ENCODE measurements at regions not wholly inside any gene's neighbourhood (a gene's known extent, or its start where the extent isn't known, plus 50 kb on each side); places are given as distances from the start of the nearest gene placed in this dataset.
"Not testable (repeated sequence)": the region's sequence is repeated elsewhere in the genome, so short reads cannot be mapped to it uniquely, and the experiment has no call there.

- Histone ChIP-seq H3K36me3 (ENCODE audit: control insufficient read depth, insufficient read depth, low read length) (no peaks in the 10 kb centered on the region), H3K4me3 (ENCODE audit: low read length) (no peak overlapping the region), H3K9me3 (ENCODE audit: control insufficient read depth, low read depth, low read length) (no peaks in the 10 kb centered on the region), H3K27ac (ENCODE audit: low read length) (no peak overlapping the region), H3K27me3 (ENCODE audit: control insufficient read depth, insufficient read depth, low read length) (no peaks in the 10 kb centered on the region), H3K4me1 (ENCODE audit: control insufficient read depth, insufficient read depth, low read length) (no peaks in the 10 kb centered on the region)
- no CpG with 5 or more reads among the region's 8 CpGs for WGBS (ENCODE audit: insufficient coverage, low lambda C conversion rate)
- DNase-seq = no peak
Observed at GRCh38 chr10:6694447-6695140, 114.5 kb upstream of the PRKCQ start.

GRCh38 chr10:6692856-6693255, 112.8 kb upstream of the PRKCQ start:
- no peak for DNase-seq
- H3K4me3 ChIP-seq (ENCODE audit: low read length) = no peak overlapping the region
- no peaks in the 10 kb centered on the region for H3K4me1 ChIP-seq (ENCODE audit: control insufficient read depth, insufficient read depth, low read length)
- WGBS (ENCODE audit: insufficient coverage, low lambda C conversion rate) = 80% methylated on average over 1 of the region's 7 CpGs
- H3K36me3 ChIP-seq (ENCODE audit: control insufficient read depth, insufficient read depth, low read length) = no peaks in the 10 kb centered on the region
- H3K27ac ChIP-seq (ENCODE audit: low read length) = no peak overlapping the region
- H3K9me3 ChIP-seq (ENCODE audit: control insufficient read depth, low read depth, low read length) = no peaks in the 10 kb centered on the region
- H3K27me3 ChIP-seq (ENCODE audit: control insufficient read depth, insufficient read depth, low read length) = no peaks in the 10 kb centered on the region

- Histone ChIP-seq H3K36me3 (ENCODE audit: control insufficient read depth, insufficient read depth, low read length) (no peaks in the 10 kb centered on the region), H3K27me3 (ENCODE audit: control insufficient read depth, insufficient read depth, low read length) (no peaks in the 10 kb centered on the region), H3K4me1 (ENCODE audit: control insufficient read depth, insufficient read depth, low read length) (no peaks in the 10 kb centered on the region), H3K9me3 (ENCODE audit: control insufficient read depth, low read depth, low read length) (no peaks in the 10 kb centered on the region), H3K4me3 (ENCODE audit: low read length) (no peak overlapping the region), H3K27ac (ENCODE audit: low read length) (no peak overlapping the region)
- DNase-seq = no peak
- WGBS (ENCODE audit: insufficient coverage, low lambda C conversion rate) = 75% methylated on average over 1 of the region's 2 CpGs
Observed at GRCh38 chr10:6692103-6692502, 112.0 kb upstream of the PRKCQ start.

GRCh38 chr10:6689036-6689435, 109.0 kb upstream of the PRKCQ start:
- no peak overlapping the region for H3K4me3 ChIP-seq (ENCODE audit: low read length)
- 100% methylated on average over 4 of the region's 5 CpGs for WGBS (ENCODE audit: insufficient coverage, low lambda C conversion rate)
- no peaks in the 10 kb centered on the region for H3K27me3 ChIP-seq (ENCODE audit: control insufficient read depth, insufficient read depth, low read length)
- H3K27ac ChIP-seq (ENCODE audit: low read length) = no peak overlapping the region
- no peaks in the 10 kb centered on the region for H3K9me3 ChIP-seq (ENCODE audit: control insufficient read depth, low read depth, low read length)
- no peaks in the 10 kb centered on the region for H3K36me3 ChIP-seq (ENCODE audit: control insufficient read depth, insufficient read depth, low read length)
- DNase-seq = no peak
- H3K4me1 ChIP-seq (ENCODE audit: control insufficient read depth, insufficient read depth, low read length) = no peaks in the 10 kb centered on the region

- no peaks in the 10 kb centered on the region for H3K4me1 ChIP-seq (ENCODE audit: control insufficient read depth, insufficient read depth, low read length)
- H3K4me3 ChIP-seq (ENCODE audit: low read length) = no peak overlapping the region
- no peak for DNase-seq
- H3K27ac ChIP-seq (ENCODE audit: low read length) = no peak overlapping the region
- peaks cover 2% of the 10 kb centered on the region for H3K27me3 ChIP-seq (ENCODE audit: control insufficient read depth, insufficient read depth, low read length)
- H3K36me3 ChIP-seq (ENCODE audit: control insufficient read depth, insufficient read depth, low read length) = no peaks in the 10 kb centered on the region
- 63% methylated on average over 2 of the region's 6 CpGs for WGBS (ENCODE audit: insufficient coverage, low lambda C conversion rate)
- H3K9me3 ChIP-seq (ENCODE audit: control insufficient read depth, low read depth, low read length) = no peaks in the 10 kb centered on the region
Observed at GRCh38 chr10:6680735-6681134, 100.7 kb upstream of the PRKCQ start.

- Histone ChIP-seq H3K4me1 (ENCODE audit: control insufficient read depth, insufficient read depth, low read length) (no peaks in the 10 kb centered on the region), H3K27me3 (ENCODE audit: control insufficient read depth, insufficient read depth, low read length) (peaks cover 2% of the 10 kb centered on the region), H3K9me3 (ENCODE audit: control insufficient read depth, low read depth, low read length) (no peaks in the 10 kb centered on the region), H3K36me3 (ENCODE audit: control insufficient read depth, insufficient read depth, low read length) (no peaks in the 10 kb centered on the region), H3K4me3 (ENCODE audit: low read length) (no peak overlapping the region), H3K27ac (ENCODE audit: low read length) (no peak overlapping the region)
- DNase-seq = no peak
Observed at GRCh38 chr10:6678956-6679355, 98.9 kb upstream of the PRKCQ start.

GRCh38 chr10:6678211-6678803, 98.2 kb upstream of the PRKCQ start:
- Histone ChIP-seq H3K27ac (ENCODE audit: low read length) (no peak overlapping the region), H3K36me3 (ENCODE audit: control insufficient read depth, insufficient read depth, low read length) (no peaks in the 10 kb centered on the region), H3K27me3 (ENCODE audit: control insufficient read depth, insufficient read depth, low read length) (peaks cover 2% of the 10 kb centered on the region), H3K9me3 (ENCODE audit: control insufficient read depth, low read depth, low read length) (no peaks in the 10 kb centered on the region), H3K4me3 (ENCODE audit: low read length) (no peak overlapping the region), H3K4me1 (ENCODE audit: control insufficient read depth, insufficient read depth, low read length) (no peaks in the 10 kb centered on the region)
- 100% methylated on average over 1 of the region's 9 CpGs for WGBS (ENCODE audit: insufficient coverage, low lambda C conversion rate)
- peak; percentile 9 to 36 for DNase-seq

GRCh38 chr10:6677129-6677528, 97.1 kb upstream of the PRKCQ start:
- no CpG with 5 or more reads among the region's 5 CpGs for WGBS (ENCODE audit: insufficient coverage, low lambda C conversion rate)
- not testable (repeated sequence) for H3K36me3 ChIP-seq (ENCODE audit: control insufficient read depth, insufficient read depth, low read length); H3K27ac ChIP-seq (ENCODE audit: low read length); H3K4me3 ChIP-seq (ENCODE audit: low read length); H3K4me1 ChIP-seq (ENCODE audit: control insufficient read depth, insufficient read depth, low read length); H3K27me3 ChIP-seq (ENCODE audit: control insufficient read depth, insufficient read depth, low read length); H3K9me3 ChIP-seq (ENCODE audit: control insufficient read depth, low read depth, low read length); DNase-seq

DNA sequence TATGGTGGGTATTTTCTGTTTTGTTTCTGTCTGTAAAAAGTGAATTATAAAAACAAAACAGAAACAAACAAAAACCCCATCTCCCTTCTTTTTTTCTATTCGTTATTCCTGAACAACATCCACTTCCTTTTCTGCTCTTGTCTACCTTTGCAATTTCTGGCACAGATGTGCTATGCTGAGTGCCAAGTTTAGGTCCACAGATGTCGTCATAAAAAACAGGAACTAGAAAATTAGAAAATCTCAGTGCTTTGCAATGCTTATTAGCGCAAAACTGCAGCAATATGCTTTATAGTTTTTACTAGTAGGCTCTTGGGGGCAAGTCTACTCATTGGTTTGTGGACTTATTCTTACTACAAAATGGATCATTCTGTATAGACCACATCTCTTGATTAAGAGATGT, 94.2 kb upstream of the PRKCQ start:
- no peak overlapping the region for H3K4me3 ChIP-seq (ENCODE audit: low read length)
- no peaks in the 10 kb centered on the region for H3K9me3 ChIP-seq (ENCODE audit: control insufficient read depth, low read depth, low read length)
- DNase-seq = no peak
- H3K27me3 ChIP-seq (ENCODE audit: control insufficient read depth, insufficient read depth, low read length) = no peaks in the 10 kb centered on the region
- WGBS (ENCODE audit: insufficient coverage, low lambda C conversion rate) = 67% methylated on average over 2 of the region's 3 CpGs
- no peaks in the 10 kb centered on the region for H3K36me3 ChIP-seq (ENCODE audit: control insufficient read depth, insufficient read depth, low read length)
- H3K4me1 ChIP-seq (ENCODE audit: control insufficient read depth, insufficient read depth, low read length) = no peaks in the 10 kb centered on the region
- no peak overlapping the region for H3K27ac ChIP-seq (ENCODE audit: low read length)

GRCh38 chr10:6671976-6672375, 91.9 kb upstream of the PRKCQ start:
- Histone ChIP-seq H3K4me3 (ENCODE audit: low read length) (no peak overlapping the region), H3K9me3 (ENCODE audit: control insufficient read depth, low read depth, low read length) (no peaks in the 10 kb centered on the region), H3K27ac (ENCODE audit: low read length) (no peak overlapping the region), H3K36me3 (ENCODE audit: control insufficient read depth, insufficient read depth, low read length) (no peaks in the 10 kb centered on the region), H3K27me3 (ENCODE audit: control insufficient read depth, insufficient read depth, low read length) (no peaks in the 10 kb centered on the region), H3K4me1 (ENCODE audit: control insufficient read depth, insufficient read depth, low read length) (no peaks in the 10 kb centered on the region)
- no peak for DNase-seq
- 90% methylated on average over 2 of the region's 6 CpGs for WGBS (ENCODE audit: insufficient coverage, low lambda C conversion rate)

GRCh38 chr10:6669269-6669859, 89.3 kb upstream of the PRKCQ start:
- Histone ChIP-seq H3K4me3 (ENCODE audit: low read length) (no peak overlapping the region), H3K36me3 (ENCODE audit: control insufficient read depth, insufficient read depth, low read length) (no peaks in the 10 kb centered on the region), H3K9me3 (ENCODE audit: control insufficient read depth, low read depth, low read length) (no peaks in the 10 kb centered on the region), H3K4me1 (ENCODE audit: control insufficient read depth, insufficient read depth, low read length) (no peaks in the 10 kb centered on the region), H3K27me3 (ENCODE audit: control insufficient read depth, insufficient read depth, low read length) (no peaks in the 10 kb centered on the region), H3K27ac (ENCODE audit: low read length) (no peak overlapping the region)
- 5% methylated on average over 3 of the region's 5 CpGs for WGBS (ENCODE audit: insufficient coverage, low lambda C conversion rate)
- DNase-seq = peak in 1 of 2 donors; percentile 10
